ENCODE measurements at regions not wholly inside any gene's neighbourhood (a gene's known extent, or its start where the extent isn't known, plus 50 kb on each side); places are given as distances from the start of the nearest gene placed in this dataset.

DNA sequence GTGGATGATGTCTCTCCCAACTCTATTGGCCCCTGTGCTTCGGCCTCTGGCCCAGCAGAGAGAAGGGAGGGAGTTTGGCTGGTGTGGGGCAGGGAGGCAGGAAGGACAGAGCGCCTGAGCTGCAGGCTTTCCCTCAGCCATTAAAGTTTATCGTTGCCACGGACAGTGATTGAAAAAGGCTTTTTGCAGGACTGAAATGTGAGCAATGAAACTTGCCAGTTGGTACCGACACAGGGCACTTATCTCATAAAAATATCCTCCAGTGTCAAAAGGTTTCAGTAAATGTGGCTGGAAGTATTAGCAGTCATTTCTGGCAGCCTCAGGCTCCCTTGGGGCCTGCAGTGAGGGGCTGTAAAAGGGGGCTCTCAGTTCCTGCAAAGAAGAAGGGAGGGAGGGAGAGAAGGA lies 169.2 kb downstream of the GLI2 start:
- Histone ChIP-seq H3K4me3 (no peak overlapping the region), H3K4me1 (ENCODE audit: insufficient read depth) (peaks cover 26% of the 10 kb centered on the region), H3K36me3 (no peaks in the 10 kb centered on the region), H3K27ac (peak overlapping the region in 1 of 2 donors; percentile 79), H3K27me3 (no peaks in the 10 kb centered on the region), H3K9me3 (no peaks in the 10 kb centered on the region)
- TF ChIP-seq EP300 (IDR thresholded peaks at IDR 0.05) (no peak), POLR2A (IDR thresholded peaks at IDR 0.05) (no peak)
- TF ChIP-seq, protein P1, sequence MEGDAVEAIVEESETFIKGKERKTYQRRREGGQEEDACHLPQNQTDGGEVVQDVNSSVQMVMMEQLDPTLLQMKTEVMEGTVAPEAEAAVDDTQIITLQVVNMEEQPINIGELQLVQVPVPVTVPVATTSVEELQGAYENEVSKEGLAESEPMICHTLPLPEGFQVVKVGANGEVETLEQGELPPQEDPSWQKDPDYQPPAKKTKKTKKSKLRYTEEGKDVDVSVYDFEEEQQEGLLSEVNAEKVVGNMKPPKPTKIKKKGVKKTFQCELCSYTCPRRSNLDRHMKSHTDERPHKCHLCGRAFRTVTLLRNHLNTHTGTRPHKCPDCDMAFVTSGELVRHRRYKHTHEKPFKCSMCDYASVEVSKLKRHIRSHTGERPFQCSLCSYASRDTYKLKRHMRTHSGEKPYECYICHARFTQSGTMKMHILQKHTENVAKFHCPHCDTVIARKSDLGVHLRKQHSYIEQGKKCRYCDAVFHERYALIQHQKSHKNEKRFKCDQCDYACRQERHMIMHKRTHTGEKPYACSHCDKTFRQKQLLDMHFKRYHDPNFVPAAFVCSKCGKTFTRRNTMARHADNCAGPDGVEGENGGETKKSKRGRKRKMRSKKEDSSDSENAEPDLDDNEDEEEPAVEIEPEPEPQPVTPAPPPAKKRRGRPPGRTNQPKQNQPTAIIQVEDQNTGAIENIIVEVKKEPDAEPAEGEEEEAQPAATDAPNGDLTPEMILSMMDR (IDR thresholded peaks at IDR 0.05) = no peak
- 9 to 16% (median 14%) methylated on average over 5 of the region's 5 CpGs for WGBS, 3 donors
- intact Hi-C loops (cut with DNase I) = no loop called here
- DNase-seq = peak in 2 of 5 donors; percentile 59 to 64

DNA sequence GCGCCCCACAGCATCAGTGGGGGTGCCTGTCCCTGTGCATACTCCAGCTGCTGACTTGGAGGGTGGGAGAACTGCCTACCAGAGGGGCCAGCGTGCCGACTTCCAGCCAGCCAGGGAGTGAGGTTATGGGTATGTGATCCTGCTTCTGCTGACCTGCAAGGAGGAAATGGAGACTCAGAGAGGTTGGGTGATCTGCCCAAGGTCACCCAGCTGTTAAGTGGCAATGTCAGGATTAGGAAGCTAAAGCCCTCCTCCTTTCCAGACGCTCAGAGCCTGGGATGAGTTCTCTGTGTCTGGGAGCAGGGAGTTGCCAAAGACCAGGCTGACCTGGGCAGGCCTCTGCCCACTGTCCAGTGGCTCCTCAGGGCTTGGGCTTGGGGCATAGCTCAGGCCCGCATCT lies 169.6 kb downstream of the GLI2 start:
- Histone ChIP-seq H3K27ac (peak overlapping the region in 1 of 2 donors; percentile 79), H3K4me3 (no peak overlapping the region), H3K9me3 (no peaks in the 10 kb centered on the region), H3K36me3 (no peaks in the 10 kb centered on the region), H3K27me3 (no peaks in the 10 kb centered on the region), H3K4me1 (ENCODE audit: insufficient read depth) (peaks cover 27% of the 10 kb centered on the region)
- no peak for DNase-seq
- TF ChIP-seq, protein P1 (IDR thresholded peaks at IDR 0.05) = no peak
- TF ChIP-seq EP300 (IDR thresholded peaks at IDR 0.05) (no peak), POLR2A (IDR thresholded peaks at IDR 0.05) (no peak)
- intact Hi-C loops (cut with DNase I) = no loop called here
- 27 to 38% (median 31%) methylated on average over 5 of the region's 5 CpGs for WGBS, 3 donors

DNA sequence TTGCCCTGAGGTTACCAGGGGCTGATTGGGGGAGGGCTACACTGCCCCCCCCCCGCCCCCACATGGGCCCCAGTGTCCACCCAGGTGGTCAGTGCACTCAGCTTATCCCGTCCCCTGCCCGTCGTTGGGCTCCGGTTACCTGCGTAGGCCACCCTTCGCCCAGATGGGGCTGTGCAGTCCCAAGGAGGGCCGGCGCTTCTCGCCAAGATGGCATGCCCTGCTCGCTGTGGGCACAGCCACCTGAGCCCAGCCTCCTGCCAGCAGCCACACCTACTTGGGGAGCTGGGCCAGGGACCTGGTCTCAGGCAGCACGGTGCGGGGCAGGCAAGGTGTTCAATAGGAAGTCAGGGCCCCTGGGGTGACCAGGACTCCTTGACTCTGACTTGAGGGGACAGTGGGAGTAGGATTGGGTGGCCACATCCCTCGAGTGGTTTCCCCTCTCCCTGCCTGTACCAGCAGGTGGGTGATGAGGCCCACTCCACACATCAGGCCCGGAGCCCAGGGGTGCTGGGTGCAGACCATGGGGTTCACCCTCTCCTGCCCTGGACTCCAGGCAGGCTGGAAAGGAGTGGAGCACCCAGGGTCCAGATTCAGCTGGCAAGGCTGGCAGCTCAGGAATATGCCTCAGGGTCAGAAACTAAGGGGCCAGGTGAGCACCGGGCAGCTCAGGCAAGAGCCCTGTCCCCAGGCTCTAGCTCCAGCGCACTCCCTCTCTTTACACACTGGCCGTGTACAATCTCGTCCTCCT lies 170.3 kb downstream of the GLI2 start:
- TF ChIP-seq, protein P1 (IDR thresholded peaks at IDR 0.05) = no peak
- TF ChIP-seq POLR2A (IDR thresholded peaks at IDR 0.05) = no peak
- TF ChIP-seq EP300 (IDR thresholded peaks at IDR 0.05) = no peak
- H3K4me3 ChIP-seq = no peak overlapping the region
- DNase-seq = peak in 1 of 5 donors; percentile 39
- H3K27me3 ChIP-seq = no peaks in the 10 kb centered on the region
- H3K27ac ChIP-seq = peak overlapping the region in 1 of 2 donors; percentile 79
- intact Hi-C loops (cut with DNase I) = no loop called here
- WGBS, 3 donors = 81 to 86% (median 83%) methylated on average over 17 to 19 of the region's 19 CpGs
- no peaks in the 10 kb centered on the region for H3K36me3 ChIP-seq
- peaks cover 26% of the 10 kb centered on the region for H3K4me1 ChIP-seq (ENCODE audit: insufficient read depth)
- no peaks in the 10 kb centered on the region for H3K9me3 ChIP-seq

DNA sequence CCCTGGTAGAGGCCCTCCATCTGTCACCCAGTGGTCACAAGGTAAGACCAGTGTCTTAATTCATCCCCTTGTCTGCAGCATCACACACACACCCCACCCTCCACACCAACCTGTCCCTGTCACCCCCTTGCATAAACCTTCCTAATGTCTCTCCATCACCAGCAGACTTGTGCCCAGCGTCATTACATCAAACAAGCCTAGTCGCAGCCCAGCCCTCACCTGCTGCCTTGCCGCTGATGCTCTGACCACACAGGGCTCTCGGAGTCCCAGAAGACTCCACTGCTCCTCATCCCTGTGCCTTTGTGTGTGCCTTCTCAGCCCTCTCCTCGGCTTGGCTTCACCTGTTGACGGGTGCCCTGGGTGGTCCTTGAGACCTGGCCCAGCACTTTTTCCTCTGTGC lies 171.2 kb downstream of the GLI2 start:
- intact Hi-C loops (cut with DNase I) = no loop called here
- no peaks in the 10 kb centered on the region for H3K9me3 ChIP-seq
- no peaks in the 10 kb centered on the region for H3K36me3 ChIP-seq
- no peak overlapping the region for H3K4me3 ChIP-seq
- WGBS, 3 donors = 94 to 97% (median 94%) methylated on average over 6 of the region's 6 CpGs
- H3K4me1 ChIP-seq (ENCODE audit: insufficient read depth) = peaks cover 32% of the 10 kb centered on the region
- H3K27ac ChIP-seq = no peak overlapping the region
- TF ChIP-seq POLR2A (IDR thresholded peaks at IDR 0.05) (no peak), EP300 (IDR thresholded peaks at IDR 0.05) (no peak)
- TF ChIP-seq, protein P1 (IDR thresholded peaks at IDR 0.05) = no peak
- no peaks in the 10 kb centered on the region for H3K27me3 ChIP-seq
- no peak for DNase-seq

Data from ovary (tissue), 7 donors.